ENCODE measurements at regions not wholly inside any gene's neighbourhood (a gene's known extent, or its start where the extent isn't known, plus 50 kb on each side); places are given as distances from the start of the nearest gene placed in this dataset.

DNA sequence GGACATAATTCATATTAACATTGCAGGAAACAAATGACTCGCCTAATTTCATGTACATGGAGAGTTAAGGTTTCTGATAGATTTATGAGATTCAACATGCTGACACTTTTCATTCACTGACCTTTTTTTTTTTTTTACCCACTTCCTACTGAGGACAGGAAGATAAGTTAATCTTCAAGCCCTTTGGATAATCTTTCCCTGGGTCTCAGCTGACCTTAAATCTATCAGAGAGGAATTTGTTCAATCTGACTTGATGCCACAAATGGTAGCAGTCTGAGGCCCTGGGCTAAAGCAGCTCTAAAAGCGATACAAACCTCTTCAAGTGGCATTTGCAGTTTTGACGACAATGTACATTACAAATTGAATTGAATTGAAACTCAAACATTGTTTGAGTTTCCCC lies 493.3 kb upstream of the SORCS1 start:
- H3K27ac ChIP-seq (ENCODE audit: low read depth in 2 of 2, low read length in 2 of 2): no peak overlapping the region
- H3K9ac ChIP-seq (ENCODE audit: low read length in 3 of 3): no peak overlapping the region
- DNase-seq (no peak), FAIRE-seq (peak; percentile 45)
- H3K36me3 ChIP-seq (ENCODE audit: control insufficient read depth in 2 of 3, insufficient read depth in 3 of 3, low read length in 3 of 3): no peaks in the 10 kb centered on the region
- no peaks in the 10 kb centered on the region for H3K27me3 ChIP-seq (ENCODE audit: control insufficient read depth, insufficient read depth, low read length)
- H3K9me3 ChIP-seq (ENCODE audit: control insufficient read depth in 2 of 3, insufficient read depth in 1 of 3, low read length in 3 of 3): no peaks in the 10 kb centered on the region
- no peak overlapping the region for H3K4me3 ChIP-seq (ENCODE audit: low read length in 3 of 3)
- peaks cover 0 to 7% (median 0%) of the 10 kb centered on the region in 3 donors for H3K4me1 ChIP-seq (ENCODE audit: control insufficient read depth in 2 of 3, insufficient read depth in 2 of 3, low read depth in 1 of 3, low read length in 3 of 3)
- TF ChIP-seq, protein P1, sequence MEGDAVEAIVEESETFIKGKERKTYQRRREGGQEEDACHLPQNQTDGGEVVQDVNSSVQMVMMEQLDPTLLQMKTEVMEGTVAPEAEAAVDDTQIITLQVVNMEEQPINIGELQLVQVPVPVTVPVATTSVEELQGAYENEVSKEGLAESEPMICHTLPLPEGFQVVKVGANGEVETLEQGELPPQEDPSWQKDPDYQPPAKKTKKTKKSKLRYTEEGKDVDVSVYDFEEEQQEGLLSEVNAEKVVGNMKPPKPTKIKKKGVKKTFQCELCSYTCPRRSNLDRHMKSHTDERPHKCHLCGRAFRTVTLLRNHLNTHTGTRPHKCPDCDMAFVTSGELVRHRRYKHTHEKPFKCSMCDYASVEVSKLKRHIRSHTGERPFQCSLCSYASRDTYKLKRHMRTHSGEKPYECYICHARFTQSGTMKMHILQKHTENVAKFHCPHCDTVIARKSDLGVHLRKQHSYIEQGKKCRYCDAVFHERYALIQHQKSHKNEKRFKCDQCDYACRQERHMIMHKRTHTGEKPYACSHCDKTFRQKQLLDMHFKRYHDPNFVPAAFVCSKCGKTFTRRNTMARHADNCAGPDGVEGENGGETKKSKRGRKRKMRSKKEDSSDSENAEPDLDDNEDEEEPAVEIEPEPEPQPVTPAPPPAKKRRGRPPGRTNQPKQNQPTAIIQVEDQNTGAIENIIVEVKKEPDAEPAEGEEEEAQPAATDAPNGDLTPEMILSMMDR (IDR thresholded peaks at IDR 0.05; ENCODE audit: borderline replicate concordance, extremely low read depth, insufficient read depth): no peak
- intact Hi-C loops (cut with DNase I): no loop called here

DNA sequence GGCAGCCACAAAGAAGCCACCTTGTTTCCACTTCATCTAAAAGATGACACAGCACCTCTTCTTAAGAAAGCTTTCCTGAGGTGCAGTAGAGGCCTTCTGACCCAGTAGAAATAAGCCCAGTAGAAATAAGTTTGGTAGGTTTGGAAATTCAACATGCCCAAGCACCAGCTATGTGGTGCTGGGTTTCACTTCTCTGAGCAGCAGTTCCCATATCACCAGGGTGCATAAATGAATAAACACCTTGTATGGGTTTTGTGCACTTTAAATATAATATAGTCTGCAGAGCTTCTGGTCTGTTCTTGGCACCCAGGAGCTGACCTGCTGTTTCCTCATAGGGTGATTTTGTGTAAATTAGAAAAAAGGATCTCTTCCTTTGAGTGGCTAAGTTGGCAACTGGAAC lies 492.4 kb upstream of the SORCS1 start:
- Histone ChIP-seq H3K27me3 (ENCODE audit: control insufficient read depth, insufficient read depth, low read length) (no peaks in the 10 kb centered on the region), H3K27ac (ENCODE audit: low read depth in 2 of 2, low read length in 2 of 2) (no peak overlapping the region), H3K36me3 (ENCODE audit: control insufficient read depth in 2 of 3, insufficient read depth in 3 of 3, low read length in 3 of 3) (no peaks in the 10 kb centered on the region), H3K9ac (ENCODE audit: low read length in 3 of 3) (no peak overlapping the region), H3K9me3 (ENCODE audit: control insufficient read depth in 2 of 3, insufficient read depth in 1 of 3, low read length in 3 of 3) (no peaks in the 10 kb centered on the region), H3K4me3 (ENCODE audit: low read length in 3 of 3) (no peak overlapping the region), H3K4me1 (ENCODE audit: control insufficient read depth in 2 of 3, insufficient read depth in 2 of 3, low read depth in 1 of 3, low read length in 3 of 3) (peaks cover 0 to 7% (median 0%) of the 10 kb centered on the region in 3 donors)
- TF ChIP-seq, protein P1 (IDR thresholded peaks at IDR 0.05; ENCODE audit: borderline replicate concordance, extremely low read depth, insufficient read depth): no peak
- DNase-seq (no peak), FAIRE-seq (no peak)
- intact Hi-C loops (cut with DNase I): no loop called here

DNA sequence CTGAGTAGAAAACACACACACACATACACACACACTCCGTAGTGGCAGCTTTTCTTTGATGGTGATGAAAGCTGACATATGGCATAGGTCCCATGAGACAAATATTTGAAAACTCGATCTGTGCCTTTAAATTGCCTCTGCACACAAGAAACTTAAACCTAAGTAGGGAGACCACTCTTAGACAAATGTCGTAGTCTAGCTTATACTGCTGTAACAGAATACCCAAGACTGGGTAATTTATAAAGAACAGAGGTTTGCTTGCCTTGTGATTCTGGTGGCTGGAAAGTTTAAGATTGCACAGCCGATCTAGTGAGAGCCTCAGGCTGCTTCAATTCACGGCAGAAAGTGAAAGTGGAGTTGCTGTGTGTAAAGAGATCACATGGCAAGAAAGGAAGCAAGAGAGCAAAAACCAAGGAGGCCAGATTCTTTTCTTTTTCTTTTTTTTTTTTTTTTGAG lies 489.4 kb upstream of the SORCS1 start:
- no peaks in the 10 kb centered on the region for H3K27me3 ChIP-seq (ENCODE audit: control insufficient read depth, insufficient read depth, low read length)
- intact Hi-C loops (cut with DNase I): no loop called here
- peak overlapping the region in 1 of 2 donors; percentile 8 for H3K27ac ChIP-seq (ENCODE audit: low read depth in 2 of 2, low read length in 2 of 2)
- no peaks in the 10 kb centered on the region for H3K36me3 ChIP-seq (ENCODE audit: control insufficient read depth in 2 of 3, insufficient read depth in 3 of 3, low read length in 3 of 3)
- DNase-seq (peak in 3 of 5 donors; percentile 13 to 75 (median 44)), FAIRE-seq (no peak)
- H3K9ac ChIP-seq (ENCODE audit: low read length in 3 of 3): peak overlapping the region in 1 of 3 donors; percentile 43
- TF ChIP-seq, protein P1 (IDR thresholded peaks at IDR 0.05; ENCODE audit: borderline replicate concordance, extremely low read depth, insufficient read depth): no peak
- peak overlapping the region; percentile 61 to 82 (median 73) for H3K4me3 ChIP-seq (ENCODE audit: low read length in 3 of 3)
- no peaks in the 10 kb centered on the region for H3K9me3 ChIP-seq (ENCODE audit: control insufficient read depth in 2 of 3, insufficient read depth in 1 of 3, low read length in 3 of 3)
- peaks cover 0 to 7% (median 0%) of the 10 kb centered on the region in 3 donors for H3K4me1 ChIP-seq (ENCODE audit: control insufficient read depth in 2 of 3, insufficient read depth in 2 of 3, low read depth in 1 of 3, low read length in 3 of 3)

DNA sequence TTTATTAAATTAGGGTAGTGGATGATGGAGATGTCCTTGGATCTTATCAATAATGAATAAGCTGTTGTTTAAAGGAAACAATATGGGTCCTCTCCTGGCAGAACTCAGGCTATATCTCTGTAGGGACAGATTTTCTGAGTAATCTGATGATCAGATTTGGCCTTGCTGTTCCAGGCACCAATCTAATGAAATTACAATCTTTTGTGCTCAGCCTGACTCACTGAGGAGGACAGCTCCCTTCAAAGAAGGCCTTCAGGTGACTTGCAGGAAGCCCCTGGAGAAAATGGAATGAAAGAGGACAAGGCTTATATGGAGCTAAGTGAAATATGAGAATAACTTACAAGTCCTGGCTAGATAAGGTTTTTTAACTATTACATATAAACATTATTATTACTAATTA lies 486.4 kb upstream of the SORCS1 start:
- intact Hi-C loops (cut with DNase I): no loop called here
- Histone ChIP-seq H3K4me3 (ENCODE audit: low read length in 3 of 3) (no peak overlapping the region), H3K27me3 (ENCODE audit: control insufficient read depth, insufficient read depth, low read length) (no peaks in the 10 kb centered on the region), H3K36me3 (ENCODE audit: control insufficient read depth in 2 of 3, insufficient read depth in 3 of 3, low read length in 3 of 3) (no peaks in the 10 kb centered on the region), H3K4me1 (ENCODE audit: control insufficient read depth in 2 of 3, insufficient read depth in 2 of 3, low read depth in 1 of 3, low read length in 3 of 3) (no peaks in the 10 kb centered on the region), H3K9ac (ENCODE audit: low read length in 3 of 3) (no peak overlapping the region), H3K9me3 (ENCODE audit: control insufficient read depth in 2 of 3, insufficient read depth in 1 of 3, low read length in 3 of 3) (no peaks in the 10 kb centered on the region), H3K27ac (ENCODE audit: low read depth in 2 of 2, low read length in 2 of 2) (no peak overlapping the region)
- TF ChIP-seq, protein P1 (IDR thresholded peaks at IDR 0.05; ENCODE audit: borderline replicate concordance, extremely low read depth, insufficient read depth): no peak
- no peak for FAIRE-seq
- no peak for DNase-seq

Measured in kidney (tissue), 13 donors.